ENCODE measurements at regions not wholly inside any gene's neighbourhood (a gene's known extent, or its start where the extent isn't known, plus 50 kb on each side); places are given as distances from the start of the nearest gene placed in this dataset.

DNA sequence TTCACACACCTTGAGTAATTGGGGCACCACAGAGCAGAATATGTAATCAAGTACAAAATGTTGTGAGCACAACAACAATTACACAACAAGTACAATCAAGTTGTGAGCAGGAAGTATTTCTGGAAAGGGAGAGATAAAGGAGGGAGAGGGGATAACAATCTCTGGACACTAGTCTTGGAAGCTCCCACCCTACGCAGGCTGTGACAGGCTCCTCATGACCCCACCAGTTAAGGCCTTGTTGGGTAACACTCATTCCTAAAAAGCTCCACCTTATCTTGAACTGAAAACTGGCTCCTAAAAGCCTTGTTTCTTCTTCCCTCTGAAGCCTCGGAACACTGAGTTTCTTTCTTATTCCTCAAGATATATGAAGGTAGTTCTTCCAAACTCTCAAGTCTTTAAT is 806.0 kb downstream of the UQCRFS1 start:
- Mint-ChIP-seq H3K27ac (no peak overlapping the region), H3K4me3 (ENCODE audit: low read depth) (no peak overlapping the region), H3K36me3 (ENCODE audit: low read depth) (no peaks in the 10 kb centered on the region)

DNA sequence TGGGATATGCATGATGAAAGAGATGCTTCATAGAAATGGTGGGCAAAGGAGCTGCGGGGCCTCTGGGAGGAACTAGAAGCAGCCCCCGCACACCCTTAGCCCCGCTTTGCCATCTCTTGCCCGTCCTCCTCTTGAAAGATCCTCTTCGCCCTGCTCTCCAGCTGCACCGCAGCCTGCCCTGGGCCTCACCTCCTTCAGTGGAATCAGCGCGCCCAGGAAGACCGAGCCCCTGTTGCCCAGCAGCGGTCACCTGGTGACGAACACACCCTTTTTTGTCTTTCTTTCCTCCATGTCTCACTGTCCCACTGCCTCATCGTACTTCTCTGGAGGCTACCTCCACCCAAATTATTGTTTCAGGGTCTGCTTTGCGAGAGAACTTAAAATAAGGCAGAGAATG is 807.6 kb downstream of the UQCRFS1 start:
- no peaks in the 10 kb centered on the region for H3K9me3 Mint-ChIP-seq
- H3K27ac Mint-ChIP-seq, result no peak overlapping the region
- H3K27me3 Mint-ChIP-seq (ENCODE audit: low read depth), result no peaks in the 10 kb centered on the region

More for the DNA sequence above, 806.0 kb downstream of the UQCRFS1 start:
- no peaks in the 10 kb centered on the region for H3K4me1 Mint-ChIP-seq (ENCODE audit: low read depth)
- intact Hi-C loops (cut with micrococcal nuclease), result no loop called here
- no peaks in the 10 kb centered on the region for H3K27me3 Mint-ChIP-seq (ENCODE audit: low read depth)
- no peaks in the 10 kb centered on the region for H3K9me3 Mint-ChIP-seq
- DNase-seq (ENCODE audit: low spot score), result no peak

DNA sequence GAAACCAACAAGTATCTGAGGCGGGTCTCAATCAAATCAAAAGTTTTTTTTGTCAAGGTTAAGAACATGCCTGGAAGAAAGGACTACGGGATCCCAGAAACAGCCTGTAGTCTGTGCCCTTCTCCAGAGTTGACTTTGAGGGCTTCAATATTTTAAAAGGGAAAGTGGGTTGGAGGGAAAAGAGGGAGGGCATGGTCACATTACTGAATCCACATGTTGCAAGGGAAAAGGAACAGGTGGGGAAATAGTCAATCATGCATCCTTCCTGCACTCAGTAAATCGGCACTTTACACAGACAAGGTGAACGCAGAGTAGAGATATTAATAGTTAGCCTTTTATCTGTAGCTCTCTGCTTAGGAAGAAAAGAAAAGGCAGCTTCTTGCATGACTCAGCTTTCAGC is 808.5 kb downstream of the UQCRFS1 start:
- no peak for DNase-seq (ENCODE audit: low spot score)
- intact Hi-C loops (cut with micrococcal nuclease), result no loop called here
- H3K27ac Mint-ChIP-seq, result no peak overlapping the region
- no peaks in the 10 kb centered on the region for H3K27me3 Mint-ChIP-seq (ENCODE audit: low read depth)
- no peak overlapping the region for H3K4me3 Mint-ChIP-seq (ENCODE audit: low read depth)
- H3K9me3 Mint-ChIP-seq, result peaks cover 1% of the 10 kb centered on the region
- H3K36me3 Mint-ChIP-seq (ENCODE audit: low read depth), result no peaks in the 10 kb centered on the region
- H3K4me1 Mint-ChIP-seq (ENCODE audit: low read depth), result no peaks in the 10 kb centered on the region

More for the DNA sequence above, 807.6 kb downstream of the UQCRFS1 start:
- no peaks in the 10 kb centered on the region for H3K36me3 Mint-ChIP-seq (ENCODE audit: low read depth)
- DNase-seq (ENCODE audit: low spot score), result no peak
- H3K4me3 Mint-ChIP-seq (ENCODE audit: low read depth), result no peak overlapping the region
- intact Hi-C loops (cut with micrococcal nuclease), result no loop called here
- no peaks in the 10 kb centered on the region for H3K4me1 Mint-ChIP-seq (ENCODE audit: low read depth)

DNA sequence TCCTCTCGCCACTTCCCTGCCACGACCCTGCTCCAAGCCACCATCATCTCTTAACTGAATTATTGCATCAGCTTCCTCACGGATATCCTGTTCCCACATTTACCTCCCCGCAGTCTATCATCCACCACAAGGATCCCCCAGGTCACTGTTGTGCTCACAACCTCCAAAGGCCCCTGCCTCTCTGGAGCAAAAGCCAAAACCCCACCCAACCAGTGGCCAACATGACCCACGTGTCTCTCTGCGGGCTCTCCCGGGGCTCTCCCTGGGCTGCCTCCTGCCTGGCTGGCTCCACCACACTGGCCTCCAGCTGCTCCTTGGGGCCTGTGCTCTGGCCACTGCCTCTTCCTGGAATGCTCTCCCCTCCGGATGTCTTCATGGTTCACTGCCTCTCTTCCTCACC is 809.3 kb downstream of the UQCRFS1 start:
- no peak for DNase-seq (ENCODE audit: low spot score)
- no peaks in the 10 kb centered on the region for H3K27me3 Mint-ChIP-seq (ENCODE audit: low read depth)
- no peak overlapping the region for H3K4me3 Mint-ChIP-seq (ENCODE audit: low read depth)
- H3K9me3 Mint-ChIP-seq, result peaks cover 4% of the 10 kb centered on the region
- no peaks in the 10 kb centered on the region for H3K36me3 Mint-ChIP-seq (ENCODE audit: low read depth)
- no peaks in the 10 kb centered on the region for H3K4me1 Mint-ChIP-seq (ENCODE audit: low read depth)
- no peak overlapping the region for H3K27ac Mint-ChIP-seq
- intact Hi-C loops (cut with micrococcal nuclease), result no loop called here

DNA sequence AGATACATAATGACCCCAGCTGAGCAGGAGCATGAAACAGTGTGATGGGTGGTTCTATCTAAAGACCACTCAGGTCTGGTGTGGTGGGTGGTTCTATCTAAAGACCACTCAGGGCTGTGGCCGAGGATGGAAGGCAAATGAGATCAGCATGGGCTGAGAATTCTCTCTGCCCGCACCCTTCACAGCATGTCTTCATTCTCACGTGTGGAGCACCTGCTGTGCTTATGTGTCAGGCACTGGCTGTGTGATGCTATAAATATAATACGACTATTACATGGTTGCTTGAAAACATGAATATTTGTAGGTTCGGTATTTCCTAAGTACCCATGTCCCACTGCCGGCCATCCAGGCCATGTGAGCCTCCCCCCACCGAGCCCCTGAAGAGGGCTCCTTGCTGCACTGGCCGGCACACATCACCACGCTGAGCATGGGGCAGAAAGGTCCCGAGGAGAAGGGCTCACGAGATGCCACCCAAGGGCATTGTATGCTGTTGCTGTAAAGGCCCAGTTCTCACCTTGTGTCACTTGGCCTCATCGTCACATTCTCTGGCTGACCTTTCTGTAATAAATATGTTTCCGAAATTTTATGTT is 810.2 kb downstream of the UQCRFS1 start:
- Mint-ChIP-seq H3K4me1 (ENCODE audit: low read depth) (no peaks in the 10 kb centered on the region), H3K4me3 (ENCODE audit: low read depth) (no peak overlapping the region), H3K9me3 (peaks cover 4% of the 10 kb centered on the region), H3K27me3 (ENCODE audit: low read depth) (no peaks in the 10 kb centered on the region), H3K36me3 (ENCODE audit: low read depth) (no peaks in the 10 kb centered on the region), H3K27ac (no peak overlapping the region)
- intact Hi-C loops (cut with micrococcal nuclease), result no loop called here
- DNase-seq (ENCODE audit: low spot score), result no peak

DNA sequence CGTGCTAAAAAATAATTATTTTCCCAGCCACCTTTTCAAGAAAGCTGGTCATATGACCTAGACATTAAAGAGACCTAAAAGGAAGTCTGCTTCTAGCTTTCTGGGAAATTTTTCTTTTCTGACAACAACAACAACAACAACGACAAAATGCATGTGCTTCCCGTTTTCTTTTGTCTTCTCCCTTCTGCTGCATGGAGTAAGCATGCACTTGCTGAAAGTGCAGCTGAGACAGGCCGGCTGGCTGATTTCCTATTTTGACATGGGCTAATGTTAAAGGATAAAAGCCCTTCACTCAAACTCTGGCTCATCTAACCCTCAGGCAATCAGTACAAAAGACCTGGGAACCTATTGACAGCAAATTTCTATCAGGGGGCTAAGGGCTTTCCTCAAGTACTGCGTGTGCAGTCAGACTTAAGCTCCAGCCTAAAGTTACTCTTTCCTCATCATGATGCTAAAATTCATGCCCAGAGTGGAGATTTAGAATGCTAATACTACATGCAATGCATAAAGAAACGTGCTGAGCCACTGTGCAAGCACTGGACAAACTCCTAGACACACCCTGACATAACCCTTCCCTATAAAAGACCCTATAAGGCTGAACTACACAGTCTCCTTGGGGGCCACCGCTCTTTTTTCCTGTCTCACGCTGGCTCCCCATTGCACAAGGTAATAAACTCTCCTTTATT is 811.1 kb downstream of the UQCRFS1 start:
- intact Hi-C loops (cut with micrococcal nuclease), result no loop called here

DNA sequence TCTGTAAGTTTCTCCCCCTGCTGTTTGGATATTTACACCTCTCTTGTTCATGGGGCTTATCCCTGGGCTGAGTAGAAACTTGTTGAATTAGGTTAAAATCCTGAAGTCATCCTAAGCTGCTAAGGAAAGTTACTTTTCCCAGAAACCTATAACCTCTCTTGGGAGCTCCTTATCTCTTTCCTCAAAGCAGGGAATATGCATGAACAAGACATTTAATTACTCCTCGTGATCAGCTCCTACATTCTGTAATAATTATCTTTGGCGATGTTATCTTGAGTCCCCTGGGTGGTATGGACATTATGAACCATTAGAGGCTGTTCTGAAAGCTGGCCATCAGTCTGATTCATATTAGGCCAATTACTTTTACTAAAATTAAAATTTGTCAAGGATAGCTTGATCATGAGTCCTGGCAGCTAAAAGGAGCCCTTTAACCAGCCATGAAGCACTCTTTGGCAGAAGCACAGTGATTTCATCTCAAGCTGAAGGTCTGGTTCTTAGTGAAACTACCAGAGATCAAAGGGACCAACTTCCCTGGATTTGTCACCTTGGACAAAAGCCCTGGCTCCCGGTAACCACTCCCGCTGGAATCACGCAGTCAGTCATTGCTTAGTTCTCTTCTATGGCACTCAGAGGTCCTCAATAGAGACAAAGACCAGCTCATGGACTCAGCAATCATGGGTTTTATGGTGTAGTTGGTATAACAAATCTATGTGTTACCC is 811.8 kb downstream of the UQCRFS1 start:
- Mint-ChIP-seq H3K36me3 (ENCODE audit: low read depth) (no peaks in the 10 kb centered on the region), H3K27me3 (ENCODE audit: low read depth) (no peaks in the 10 kb centered on the region), H3K27ac (no peak overlapping the region), H3K9me3 (peaks cover 4% of the 10 kb centered on the region), H3K4me3 (ENCODE audit: low read depth) (no peak overlapping the region), H3K4me1 (ENCODE audit: low read depth) (no peaks in the 10 kb centered on the region)
- no peak for DNase-seq (ENCODE audit: low spot score)
- intact Hi-C loops (cut with micrococcal nuclease), result no loop called here

More for the DNA sequence above, 811.1 kb downstream of the UQCRFS1 start:
- no peaks in the 10 kb centered on the region for H3K27me3 Mint-ChIP-seq (ENCODE audit: low read depth)
- no peaks in the 10 kb centered on the region for H3K36me3 Mint-ChIP-seq (ENCODE audit: low read depth)
- H3K27ac Mint-ChIP-seq, result no peak overlapping the region
- no peaks in the 10 kb centered on the region for H3K4me1 Mint-ChIP-seq (ENCODE audit: low read depth)
- H3K9me3 Mint-ChIP-seq, result peaks cover 4% of the 10 kb centered on the region
- DNase-seq (ENCODE audit: low spot score), result no peak
- H3K4me3 Mint-ChIP-seq (ENCODE audit: low read depth), result no peak overlapping the region

DNA sequence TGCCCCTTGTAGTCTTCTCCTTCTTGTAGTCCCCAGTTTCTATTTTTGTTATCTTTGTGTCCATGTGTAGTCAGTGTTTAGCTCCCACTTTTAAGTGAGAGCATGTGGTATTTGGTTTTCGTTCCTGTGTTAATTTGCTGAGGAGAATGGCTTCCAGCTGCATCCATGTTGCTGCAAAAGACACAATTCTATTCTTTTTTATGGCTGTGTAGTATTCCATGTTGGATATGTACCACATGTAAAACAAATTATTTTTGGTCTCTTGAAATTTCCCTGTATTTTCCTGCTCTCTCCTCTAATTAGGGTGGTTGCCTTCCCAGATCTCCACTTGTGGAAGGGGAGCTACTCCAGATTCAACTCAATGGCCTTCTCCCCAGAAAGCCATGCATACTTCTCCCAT is 813.8 kb downstream of the UQCRFS1 start:
- intact Hi-C loops (cut with micrococcal nuclease), result no loop called here
- DNase-seq (ENCODE audit: low spot score), result no peak
- H3K4me1 Mint-ChIP-seq (ENCODE audit: low read depth), result peaks cover 10% of the 10 kb centered on the region
- H3K36me3 Mint-ChIP-seq (ENCODE audit: low read depth), result no peaks in the 10 kb centered on the region
- H3K4me3 Mint-ChIP-seq (ENCODE audit: low read depth), result no peak overlapping the region
- no peaks in the 10 kb centered on the region for H3K27me3 Mint-ChIP-seq (ENCODE audit: low read depth)
- H3K27ac Mint-ChIP-seq, result no peak overlapping the region
- peaks cover 4% of the 10 kb centered on the region for H3K9me3 Mint-ChIP-seq

DNA sequence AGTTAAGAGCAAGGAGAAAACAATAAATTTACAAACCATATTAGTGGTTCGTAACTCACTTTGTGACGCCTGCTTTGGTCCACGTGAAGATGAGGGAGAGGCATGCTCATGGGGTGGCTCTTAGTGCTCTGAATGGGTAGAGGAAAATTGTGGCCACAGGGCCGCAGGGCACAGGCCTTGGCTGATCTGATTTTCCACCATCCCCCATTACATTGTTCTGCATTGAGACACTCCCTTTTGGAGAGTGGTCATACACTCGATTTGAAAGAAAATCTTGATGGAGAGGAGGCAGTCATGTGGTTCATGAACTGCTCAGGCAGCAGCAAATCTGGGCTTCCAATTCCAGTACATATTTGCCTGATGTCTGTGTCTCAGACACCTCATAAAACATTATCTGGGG is 815.2 kb downstream of the UQCRFS1 start:
- Mint-ChIP-seq H3K36me3 (ENCODE audit: low read depth) (no peaks in the 10 kb centered on the region), H3K4me1 (ENCODE audit: low read depth) (peaks cover 13% of the 10 kb centered on the region), H3K27me3 (ENCODE audit: low read depth) (no peaks in the 10 kb centered on the region), H3K9me3 (peaks cover 4% of the 10 kb centered on the region), H3K27ac (no peak overlapping the region), H3K4me3 (ENCODE audit: low read depth) (no peak overlapping the region)
- intact Hi-C loops (cut with micrococcal nuclease), result no loop called here
- no peak for DNase-seq (ENCODE audit: low spot score)

DNA sequence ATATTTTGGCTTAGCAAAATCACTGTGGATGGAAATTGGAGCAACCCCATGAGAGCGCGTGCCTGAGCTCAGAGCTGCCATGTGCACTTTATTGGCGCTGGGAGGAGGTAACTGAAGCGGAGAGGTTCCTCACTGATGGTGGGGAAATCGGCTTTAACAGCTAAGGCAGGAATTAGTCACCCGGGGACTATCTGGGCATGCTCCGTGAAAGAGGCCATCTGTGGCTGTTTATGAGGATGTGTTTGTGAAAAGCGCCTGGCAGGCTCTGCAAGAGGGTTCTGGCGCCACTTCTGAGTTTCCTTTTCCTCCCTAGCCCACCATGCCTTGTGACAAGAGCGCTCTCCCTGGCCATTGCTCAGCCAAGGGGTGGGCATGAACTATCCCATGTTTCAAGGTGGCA is 815.6 kb downstream of the UQCRFS1 start:
- H3K4me1 Mint-ChIP-seq (ENCODE audit: low read depth), result peaks cover 13% of the 10 kb centered on the region
- H3K4me3 Mint-ChIP-seq (ENCODE audit: low read depth), result no peak overlapping the region
- intact Hi-C loops (cut with micrococcal nuclease), result no loop called here
- no peak for DNase-seq (ENCODE audit: low spot score)
- H3K9me3 Mint-ChIP-seq, result peaks cover 4% of the 10 kb centered on the region
- no peak overlapping the region for H3K27ac Mint-ChIP-seq
- no peaks in the 10 kb centered on the region for H3K36me3 Mint-ChIP-seq (ENCODE audit: low read depth)
- H3K27me3 Mint-ChIP-seq (ENCODE audit: low read depth), result no peaks in the 10 kb centered on the region

DNA sequence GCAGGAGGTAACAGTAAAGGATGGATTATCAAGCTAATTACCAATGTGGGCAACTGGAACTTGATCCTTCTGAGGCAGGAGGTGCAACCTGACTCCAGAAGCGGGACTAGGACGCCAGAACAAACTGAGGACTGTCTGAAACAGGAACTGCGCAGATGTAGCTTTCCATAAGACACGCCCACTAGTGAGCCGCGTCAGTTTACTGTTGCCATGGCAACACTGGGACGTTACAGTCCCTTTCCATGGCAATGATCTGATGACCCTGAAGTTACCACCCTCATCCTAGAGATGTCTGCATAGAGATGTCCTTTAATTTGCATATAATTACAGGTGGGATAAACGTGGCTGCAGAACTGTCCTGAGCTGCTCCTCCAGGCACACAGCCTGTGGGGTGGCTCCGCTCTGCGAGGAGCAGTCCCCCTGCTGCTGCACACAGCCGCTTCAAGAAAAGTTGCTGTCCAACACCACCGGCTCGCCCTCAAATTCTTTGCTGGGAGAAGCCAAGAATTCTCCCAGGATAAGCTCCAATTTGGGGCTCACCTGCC is 816.6 kb downstream of the UQCRFS1 start:
- intact Hi-C loops (cut with micrococcal nuclease), result no loop called here
- H3K4me1 Mint-ChIP-seq (ENCODE audit: low read depth), result peaks cover 13% of the 10 kb centered on the region
- H3K27ac Mint-ChIP-seq, result no peak overlapping the region
- no peaks in the 10 kb centered on the region for H3K36me3 Mint-ChIP-seq (ENCODE audit: low read depth)
- H3K4me3 Mint-ChIP-seq (ENCODE audit: low read depth), result no peak overlapping the region
- peaks cover 4% of the 10 kb centered on the region for H3K9me3 Mint-ChIP-seq
- DNase-seq (ENCODE audit: low spot score), result no peak
- H3K27me3 Mint-ChIP-seq (ENCODE audit: low read depth), result no peaks in the 10 kb centered on the region

DNA sequence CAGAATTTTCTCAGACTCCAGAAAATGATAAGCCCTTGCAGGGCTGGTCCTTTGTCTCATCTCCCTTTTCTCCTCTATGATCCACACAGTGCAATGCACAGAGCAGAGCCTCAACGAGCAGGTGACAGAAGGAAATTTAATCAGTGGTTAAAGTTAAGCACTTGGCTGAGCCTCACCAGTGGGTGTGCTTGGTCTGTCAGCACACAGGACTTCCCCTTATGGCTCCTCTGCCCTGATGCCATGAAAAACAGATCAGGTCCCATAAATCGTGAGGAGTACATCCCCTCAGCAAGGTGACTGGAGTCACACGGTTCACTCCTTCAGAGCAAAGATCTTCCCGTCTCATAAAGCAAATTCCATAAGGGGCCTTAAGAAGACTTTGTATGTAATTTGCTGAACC is 818.2 kb downstream of the UQCRFS1 start:
- intact Hi-C loops (cut with micrococcal nuclease), result no loop called here
- no peak for DNase-seq (ENCODE audit: low spot score)
- Mint-ChIP-seq H3K4me1 (ENCODE audit: low read depth) (peaks cover 13% of the 10 kb centered on the region), H3K9me3 (peaks cover 9% of the 10 kb centered on the region), H3K27me3 (ENCODE audit: low read depth) (no peaks in the 10 kb centered on the region), H3K4me3 (ENCODE audit: low read depth) (no peak overlapping the region), H3K27ac (no peak overlapping the region), H3K36me3 (ENCODE audit: low read depth) (no peaks in the 10 kb centered on the region)
